Epithelial cell of esophagus (primary cell): ENCODE measurements at regions not wholly inside any gene's neighbourhood (a gene's known extent, or its start where the extent isn't known, plus 50 kb on each side); places are given as distances from the start of the nearest gene placed in this dataset.

ENCODE experiments used
- DNase-seq: peaks from one replicate; pipeline ENCODE4 v3.0.0; 2010; ENCODE audit warnings: low read depth
- H3K4me3 ChIP-seq: 2 replicates; pipeline ENCODE4 v1.5.1; 2011; ENCODE audit warnings: mild to moderate bottlenecking, low read length, control low read depth
- CTCF ChIP-seq: IDR thresholded peaks from 2 replicates; pipeline ENCODE4 v1.5.1; 2011; ENCODE audit warnings: low read depth, mild to moderate bottlenecking, low read length, control low read depth, inconsistent platforms; ENCODE audit not compliant: insufficient read depth; ENCODE audit errors: missing control alignments

- DNase-seq: no peak
- no peak overlapping the region for H3K4me3 ChIP-seq
- no peak for TF ChIP-seq CTCF
Measured at GRCh38 chr1:95679262-95679661, 445.3 kb downstream of the RWDD3 start.

GRCh38 chr1:95685081-95685480 is 451.1 kb downstream of the RWDD3 start:
- H3K4me3 ChIP-seq: no peak overlapping the region
- TF ChIP-seq CTCF: no peak
- no peak for DNase-seq

- no peak for TF ChIP-seq CTCF
- DNase-seq: no peak
- no peak overlapping the region for H3K4me3 ChIP-seq
Measured at GRCh38 chr1:95686217-95686616, 452.2 kb downstream of the RWDD3 start.

GRCh38 chr1:95699149-95699953 is 465.3 kb downstream of the RWDD3 start:
- DNase-seq: no peak
- TF ChIP-seq CTCF: no peak
- no peak overlapping the region for H3K4me3 ChIP-seq

GRCh38 chr1:95701450-95702173 is 467.6 kb downstream of the RWDD3 start:
- TF ChIP-seq CTCF: no peak
- no peak overlapping the region for H3K4me3 ChIP-seq
- DNase-seq: no peak

- no peak for DNase-seq
- no peak overlapping the region for H3K4me3 ChIP-seq
- no peak for TF ChIP-seq CTCF
Measured at GRCh38 chr1:95703046-95703445, 469.0 kb downstream of the RWDD3 start.
